Panc1 (cell line): ENCODE measurements at regions not wholly inside any gene's neighbourhood (a gene's known extent, or its start where the extent isn't known, plus 50 kb on each side); places are given as distances from the start of the nearest gene placed in this dataset.

Experiments used
- CTCF ChIP-seq: fragments of 450-650 bp; IDR thresholded peaks from 2 replicates; pipeline ENCODE4 v1.5.1; 2017; ENCODE audit warnings: mild to moderate bottlenecking
- SIN3A ChIP-seq: IDR thresholded peaks from 2 replicates; pipeline ENCODE4 v1.6.1; 2012; ENCODE audit warnings: low read depth, mild to moderate bottlenecking, low read length, moderate library complexity, borderline replicate concordance; ENCODE audit not compliant: insufficient read depth

GRCh38 chr3:144241404-144241803 is 269.8 kb downstream of the DIPK2A start:
- TF ChIP-seq SIN3A: no peak
- no peak for TF ChIP-seq CTCF
